Glutamatergic neuron (in vitro differentiated cells): ENCODE measurements at regions not wholly inside any gene's neighbourhood (a gene's known extent, or its start where the extent isn't known, plus 50 kb on each side); places are given as distances from the start of the nearest gene placed in this dataset.
"Not testable (repeated sequence)": the region's sequence is repeated elsewhere in the genome, so short reads cannot be mapped to it uniquely, and the experiment has no call there.

ENCODE experiments used
- DNase-seq: peaks from one replicate; pipeline ENCODE4 v3.0.0; 2022
- H3K27ac Mint-ChIP-seq: one replicate; pipeline ENCODE4 v1.8.0; 2020; ENCODE audit warnings: mild to moderate bottlenecking, mixed read lengths, inconsistent platforms; ENCODE audit not compliant: unreplicated experiment
- H3K27me3 Mint-ChIP-seq: one replicate; pipeline ENCODE4 v1.8.0; 2020; ENCODE audit warnings: mild to moderate bottlenecking, moderate library complexity, mixed read lengths, inconsistent platforms; ENCODE audit not compliant: unreplicated experiment
- H3K36me3 Mint-ChIP-seq: one replicate; pipeline ENCODE4 v1.8.0; 2020; ENCODE audit warnings: mild to moderate bottlenecking, mixed read lengths, inconsistent platforms; ENCODE audit not compliant: unreplicated experiment
- H3K4me1 Mint-ChIP-seq: one replicate; pipeline ENCODE4 v1.8.0; 2020; ENCODE audit warnings: mild to moderate bottlenecking, low read depth, mixed read lengths, inconsistent platforms; ENCODE audit not compliant: unreplicated experiment
- H3K4me3 Mint-ChIP-seq: one replicate; pipeline ENCODE4 v1.8.0; 2020; ENCODE audit warnings: mild to moderate bottlenecking, mixed read lengths, inconsistent platforms; ENCODE audit not compliant: unreplicated experiment
- H3K9me3 Mint-ChIP-seq: one replicate; pipeline ENCODE4 v1.8.0; 2020; ENCODE audit warnings: mild to moderate bottlenecking, moderate library complexity, mixed read lengths, inconsistent platforms; ENCODE audit not compliant: unreplicated experiment
- TF ChIP-seq, protein P1 (sequence below): fragments of 200-600 bp; sonication (generic); IDR thresholded peaks from one replicate; pipeline ENCODE4 v1.5.0; 2021; ENCODE audit not compliant: partially characterized antibody, unreplicated experiment

DNA sequence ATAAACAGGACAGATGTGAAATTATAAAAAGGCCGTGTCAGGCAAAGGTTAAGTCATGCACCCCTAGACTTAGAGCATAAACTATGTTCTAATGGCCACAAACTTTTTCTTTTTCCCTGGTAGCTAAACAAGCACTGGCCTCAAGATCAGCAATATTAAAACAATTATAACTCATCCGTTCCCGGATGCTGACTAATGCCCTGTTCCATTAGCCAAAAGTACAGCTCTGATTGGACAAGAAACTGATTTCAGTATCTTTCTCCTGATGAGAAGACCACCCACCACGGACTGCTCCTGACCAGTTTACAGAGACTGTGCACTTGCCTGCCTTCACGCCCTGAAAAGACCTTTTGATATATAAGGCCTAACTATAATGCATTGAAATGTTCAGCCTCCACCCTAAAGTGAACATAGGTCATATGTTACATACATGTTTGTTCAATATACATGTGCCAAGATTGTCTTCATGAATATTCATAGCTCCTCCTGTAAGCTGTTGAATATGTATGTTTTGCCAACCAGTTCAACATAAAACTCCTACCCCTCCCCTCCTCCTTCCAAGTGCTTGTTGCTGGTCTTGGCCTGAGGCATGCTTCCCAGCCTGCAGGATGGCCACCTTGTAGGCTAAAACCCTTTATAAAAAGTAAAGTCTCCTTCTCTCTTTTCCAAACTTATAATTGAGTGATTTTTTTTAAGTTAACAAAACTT is 162.0 kb downstream of the IPO8 start:
- Mint-ChIP-seq H3K9me3 (no peaks in the 10 kb centered on the region), H3K36me3 (no peaks in the 10 kb centered on the region), H3K4me1 (no peaks in the 10 kb centered on the region), H3K4me3 (no peak overlapping the region), H3K27me3 (no peaks in the 10 kb centered on the region), H3K27ac (no peak overlapping the region)
- DNase-seq: no peak
- TF ChIP-seq, protein P1, sequence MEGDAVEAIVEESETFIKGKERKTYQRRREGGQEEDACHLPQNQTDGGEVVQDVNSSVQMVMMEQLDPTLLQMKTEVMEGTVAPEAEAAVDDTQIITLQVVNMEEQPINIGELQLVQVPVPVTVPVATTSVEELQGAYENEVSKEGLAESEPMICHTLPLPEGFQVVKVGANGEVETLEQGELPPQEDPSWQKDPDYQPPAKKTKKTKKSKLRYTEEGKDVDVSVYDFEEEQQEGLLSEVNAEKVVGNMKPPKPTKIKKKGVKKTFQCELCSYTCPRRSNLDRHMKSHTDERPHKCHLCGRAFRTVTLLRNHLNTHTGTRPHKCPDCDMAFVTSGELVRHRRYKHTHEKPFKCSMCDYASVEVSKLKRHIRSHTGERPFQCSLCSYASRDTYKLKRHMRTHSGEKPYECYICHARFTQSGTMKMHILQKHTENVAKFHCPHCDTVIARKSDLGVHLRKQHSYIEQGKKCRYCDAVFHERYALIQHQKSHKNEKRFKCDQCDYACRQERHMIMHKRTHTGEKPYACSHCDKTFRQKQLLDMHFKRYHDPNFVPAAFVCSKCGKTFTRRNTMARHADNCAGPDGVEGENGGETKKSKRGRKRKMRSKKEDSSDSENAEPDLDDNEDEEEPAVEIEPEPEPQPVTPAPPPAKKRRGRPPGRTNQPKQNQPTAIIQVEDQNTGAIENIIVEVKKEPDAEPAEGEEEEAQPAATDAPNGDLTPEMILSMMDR: no peak

DNA sequence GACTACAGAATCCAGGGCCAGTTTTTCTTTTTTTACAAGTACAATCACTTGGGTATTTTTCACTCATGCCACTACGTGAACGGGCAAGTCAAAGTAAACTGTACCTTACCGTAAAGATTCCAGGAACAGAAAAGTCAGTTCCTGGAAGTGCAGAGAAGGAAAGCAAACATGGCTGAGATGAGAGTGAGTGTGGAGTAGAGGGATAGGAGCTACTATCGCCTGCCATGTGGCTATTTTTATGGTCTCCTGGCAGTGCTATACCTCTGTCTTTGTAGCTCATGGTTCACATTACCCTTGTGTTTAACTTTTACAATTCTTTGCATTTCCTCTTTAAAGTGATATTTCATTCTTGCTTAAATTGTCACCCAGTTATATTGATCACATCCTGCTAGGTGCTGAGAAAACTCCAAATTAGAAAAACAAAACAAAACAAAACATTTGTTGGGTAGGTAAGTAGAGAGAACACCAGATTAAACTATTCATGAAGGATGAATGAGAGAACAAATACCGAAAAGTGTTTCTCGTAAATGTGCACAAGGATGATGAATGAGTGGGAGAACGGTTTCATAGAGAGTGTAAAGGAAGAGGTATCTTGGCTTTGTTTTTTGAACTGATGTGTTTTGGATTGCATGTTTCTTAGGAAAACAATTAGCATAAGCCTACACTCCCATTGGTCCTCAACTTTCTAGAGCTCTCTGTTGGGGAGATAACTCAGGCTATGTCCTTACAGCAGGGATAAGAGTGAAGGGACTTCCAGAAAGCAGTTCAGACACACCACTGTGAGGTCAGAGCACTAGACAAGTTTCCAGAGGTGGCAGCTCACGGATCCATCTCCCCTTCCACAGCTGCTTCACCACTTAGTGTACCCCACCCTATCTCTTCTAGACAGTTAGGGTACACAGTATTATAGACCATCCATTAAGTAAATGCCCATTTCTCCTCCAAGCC is 163.7 kb downstream of the IPO8 start:
- no peak for DNase-seq
- Mint-ChIP-seq H3K4me1 (no peaks in the 10 kb centered on the region), H3K4me3 (no peak overlapping the region), H3K27me3 (peaks cover 3% of the 10 kb centered on the region), H3K9me3 (no peaks in the 10 kb centered on the region), H3K27ac (no peak overlapping the region), H3K36me3 (no peaks in the 10 kb centered on the region)
- TF ChIP-seq, protein P1: no peak

DNA sequence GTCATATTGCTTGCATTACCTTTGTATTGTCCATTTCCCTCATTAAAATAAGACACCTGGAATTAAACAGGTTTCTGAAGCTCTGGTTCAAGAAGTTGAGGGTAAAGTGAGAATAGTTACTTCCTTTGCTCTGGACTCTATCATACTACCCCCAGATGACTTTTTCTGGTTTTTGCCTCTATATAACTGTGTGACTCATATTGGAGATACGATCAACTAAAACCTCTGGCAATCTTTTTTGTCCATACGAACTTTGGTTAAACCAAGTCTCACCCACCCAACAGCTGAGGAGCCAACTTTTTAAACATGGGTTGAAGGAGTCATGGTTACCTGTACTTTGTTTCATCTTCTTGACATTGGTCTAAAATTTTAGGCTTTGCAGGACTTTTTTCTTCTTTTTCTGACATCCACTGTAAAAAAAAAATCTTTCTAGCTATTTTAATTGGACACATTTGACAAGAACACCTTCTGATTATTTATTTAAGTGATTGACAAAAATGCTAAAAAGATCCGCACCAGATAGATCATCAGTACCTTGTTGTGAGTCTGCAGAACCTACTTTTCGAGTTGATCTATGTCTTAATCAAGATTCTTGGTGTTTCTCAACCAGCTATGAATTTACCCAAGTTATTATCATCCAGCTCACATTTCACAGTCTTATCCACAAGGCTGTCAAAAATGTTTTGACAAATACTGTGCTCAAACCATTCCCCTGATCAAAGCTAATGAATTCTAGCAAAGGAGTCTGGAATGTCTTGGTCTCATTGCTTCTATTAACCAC is 166.0 kb downstream of the IPO8 start:
- no peaks in the 10 kb centered on the region for H3K4me1 Mint-ChIP-seq
- TF ChIP-seq, protein P1: no peak
- H3K36me3 Mint-ChIP-seq: no peaks in the 10 kb centered on the region
- peaks cover 3% of the 10 kb centered on the region for H3K27me3 Mint-ChIP-seq
- H3K4me3 Mint-ChIP-seq: no peak overlapping the region
- no peaks in the 10 kb centered on the region for H3K9me3 Mint-ChIP-seq
- no peak overlapping the region for H3K27ac Mint-ChIP-seq
- DNase-seq: no peak

DNA sequence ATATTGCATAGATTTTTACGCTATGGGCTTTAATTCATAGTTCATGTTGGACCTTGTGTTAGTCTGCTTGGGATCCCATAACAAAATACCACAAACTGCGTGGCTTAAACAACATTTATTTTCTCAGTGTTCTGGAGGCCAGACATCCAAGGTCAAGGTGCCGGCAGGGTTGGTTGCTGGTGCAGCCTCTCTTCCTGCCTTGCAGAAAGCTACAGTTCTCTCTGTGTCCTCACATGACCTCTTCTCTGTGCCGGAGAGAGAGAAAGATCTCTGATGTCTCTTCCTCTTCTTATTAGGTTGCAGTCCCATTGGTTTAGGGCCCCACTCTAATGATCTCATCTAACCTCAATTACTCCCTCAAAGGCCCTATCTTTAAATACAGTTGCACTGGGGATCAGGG is 170.5 kb downstream of the IPO8 start:
- DNase-seq: no peak
- TF ChIP-seq, protein P1: no peak
- H3K4me1 Mint-ChIP-seq: no peaks in the 10 kb centered on the region
- no peaks in the 10 kb centered on the region for H3K9me3 Mint-ChIP-seq
- H3K36me3 Mint-ChIP-seq: no peaks in the 10 kb centered on the region
- H3K27ac Mint-ChIP-seq: no peak overlapping the region
- peaks cover 3% of the 10 kb centered on the region for H3K27me3 Mint-ChIP-seq
- H3K4me3 Mint-ChIP-seq: no peak overlapping the region

DNA sequence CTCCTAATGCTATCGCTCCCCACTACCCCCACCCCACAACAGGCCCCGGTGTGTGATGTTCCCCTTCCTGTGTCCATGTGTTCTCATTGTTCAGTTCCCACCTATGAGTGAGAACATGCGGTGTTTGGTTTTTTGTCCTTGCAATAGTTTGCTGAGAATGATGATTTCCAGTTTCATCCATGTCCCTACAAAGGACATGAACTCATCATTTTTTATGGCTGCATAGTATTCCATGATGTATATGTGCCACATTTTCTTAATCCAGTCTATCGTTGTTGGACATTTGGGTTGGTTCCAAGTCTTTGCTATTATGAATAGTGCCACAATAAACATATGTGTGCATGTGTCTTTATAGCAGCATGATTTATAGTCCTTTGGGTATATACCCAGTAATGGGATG is 175.4 kb downstream of the IPO8 start:
- H3K27me3 Mint-ChIP-seq, H3K36me3 Mint-ChIP-seq, DNase-seq, H3K27ac Mint-ChIP-seq, H3K4me3 Mint-ChIP-seq, H3K9me3 Mint-ChIP-seq, H3K4me1 Mint-ChIP-seq: not testable (repeated sequence)
